Keratinocyte (primary cell): ENCODE measurements at regions not wholly inside any gene's neighbourhood (a gene's known extent, or its start where the extent isn't known, plus 50 kb on each side); places are given as distances from the start of the nearest gene placed in this dataset.

Source experiments
- CTCF ChIP-seq, 3 experiments: IDR thresholded peaks in 1 of 3; conservative IDR thresholded peaks in 1 of 3; optimal IDR thresholded peaks in 1 of 3; 2 replicates in 2 of 3; 3 replicates in 1 of 3; pipeline versions ENCODE3 to v1.5.1; 2011; ENCODE audit warnings: low read length in 3 of 3, mild to moderate bottlenecking in 3 of 3, moderate library complexity in 2 of 3, control low read depth in 1 of 3, inconsistent platforms in 1 of 3; ENCODE audit not compliant: insufficient read depth in 2 of 3; ENCODE audit errors: extremely low read depth in 1 of 3
- EZH2 ChIP-seq: IDR thresholded peaks from one replicate; pipeline ENCODE4 v1.6.1; 2012; ENCODE audit warnings: inconsistent platforms, mild to moderate bottlenecking, low read length, moderate library complexity

- TF ChIP-seq CTCF (optimal IDR thresholded peaks at IDR 0.05 in 1 of 3, IDR thresholded peaks at IDR 0.05 in 1 of 3, conservative IDR thresholded peaks at IDR 0.05 in 1 of 3; ENCODE audit: extremely low read depth in 1 of 3, insufficient read depth in 2 of 3, low read length in 3 of 3), result no peak
- no peak for TF ChIP-seq EZH2
Measured at GRCh38 chr3:1692428-1692827, 406.2 kb upstream of the CNTN4 start.
